ENCODE measurements at regions not wholly inside any gene's neighbourhood (a gene's known extent, or its start where the extent isn't known, plus 50 kb on each side); places are given as distances from the start of the nearest gene placed in this dataset.

DNA sequence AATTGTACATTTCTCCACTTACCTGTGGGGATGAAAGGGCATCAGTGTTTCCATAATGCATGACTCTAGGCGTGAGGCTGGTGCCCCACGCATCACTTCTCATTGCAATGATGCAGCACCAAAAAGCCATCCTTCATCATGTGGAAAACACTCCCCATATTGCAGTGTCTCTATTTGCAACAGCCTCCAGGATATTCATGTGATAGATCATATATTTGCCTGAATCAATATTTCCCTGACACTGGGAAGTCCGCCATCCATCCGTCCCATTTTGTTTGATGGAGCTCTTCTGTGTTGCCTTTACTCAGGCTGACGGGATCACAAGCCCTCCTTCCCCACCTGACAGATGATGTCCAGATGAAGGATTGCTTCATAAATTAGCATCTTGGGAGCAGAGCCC is 74.5 kb upstream of the CAMK1G start:
- TF ChIP-seq CTCF (IDR thresholded peaks at IDR 0.05; ENCODE audit: low read length) (no peak), EZH2 (optimal IDR thresholded peaks at IDR 0.05; ENCODE audit: low read depth, low read length) (no peak), EZH2phosphoT487 (IDR thresholded peaks at IDR 0.05; ENCODE audit: low read length) (no peak)

Data from MM.1S (cell line).